Esophagus squamous epithelium (tissue), 5 donors: ENCODE measurements at regions not wholly inside any gene's neighbourhood (a gene's known extent, or its start where the extent isn't known, plus 50 kb on each side); places are given as distances from the start of the nearest gene placed in this dataset.

Experiments used
- DNase-seq: peaks from one replicate; lab custom pipeline; 2025; lab: John Stamatoyannopoulos, UW
- H3K27ac ChIP-seq, 4 donors: fragments of 200-600 bp; sonication (generic); one replicate each; pipeline ENCODE4 v1.5.1; 2016 to 2019; ENCODE audit warnings: mild to moderate bottlenecking in 1 of 4
- H3K27me3 ChIP-seq, 4 donors: fragments of 200-600 bp; sonication (generic); 1 replicate in 3 of 4; 2 replicates in 1 of 4; pipeline versions ENCODE4 v1.5.1 to v1.6.0; 2017 to 2021; ENCODE audit warnings: antibody characterized with exemption in 1 of 4
- H3K36me3 ChIP-seq, 3 donors: fragments of 200-600 bp; sonication (generic); one replicate each; pipeline ENCODE4 v1.5.1; 2016 to 2019
- H3K4me1 ChIP-seq, 3 donors: fragments of 200-600 bp; sonication (generic); one replicate each; pipeline ENCODE4 v1.5.1; 2017 to 2019
- H3K4me3 ChIP-seq, 4 donors: fragments of 200-600 bp; sonication (generic); 1 replicate in 3 of 4; 2 replicates in 1 of 4; pipeline ENCODE4 v1.5.1; 2016 to 2019; ENCODE audit warnings: mild to moderate bottlenecking in 2 of 4, moderate library complexity in 1 of 4
- H3K9me3 ChIP-seq, 3 donors: fragments of 200-600 bp; sonication (generic); one replicate each; pipeline ENCODE4 v1.5.1; 2016 to 2019
- CTCF ChIP-seq, 6 experiments: fragments of 450-650 bp in 4 of 6; fragments of 200-600 bp in 2 of 6; sonication (generic) in 2 of 6; IDR thresholded peaks; one replicate each; pipeline ENCODE4 v1.5.1; 2016 to 2019; ENCODE audit warnings: antibody characterized with exemption in 6 of 6, mild to moderate bottlenecking in 4 of 6, moderate library complexity in 4 of 6
- POLR2A ChIP-seq, 4 donors: fragments of 450-650 bp; IDR thresholded peaks; one replicate each; pipeline ENCODE4 v1.6.1; 2017; ENCODE audit warnings: antibody characterized with exemption in 4 of 4, mild to moderate bottlenecking in 4 of 4, moderate library complexity in 3 of 4
- whole genome bisulfite sequencing, 2 donors: methylation state at CpG; one replicate each; pipeline ENCODE4 v1.1.5; 2018; 5-methylcytosine and 5-hydroxymethylcytosine counted together
- intact Hi-C: fragments of 100-400 bp; cut with DNase I; formaldehyde crosslinking; loops from one replicate; pipeline ENCODE4 v1.15.0; 2022
- donor health status: DM: yes; HTN: yes; CAD: no.

GRCh38 chr11:70601861-70602538 is 203.7 kb downstream of the CTTN start:
- 79 to 93% methylated on average over 6 to 10 of the region's 11 CpGs for WGBS, 2 donors
- TF ChIP-seq POLR2A (IDR thresholded peaks at IDR 0.05) (no peak), CTCF (IDR thresholded peaks at IDR 0.05) (no peak)
- no peaks in the 10 kb centered on the region for H3K36me3 ChIP-seq
- H3K9me3 ChIP-seq = no peaks in the 10 kb centered on the region
- intact Hi-C loops = no loop called here
- no peak for DNase-seq
- H3K4me3 ChIP-seq = no peak overlapping the region
- H3K4me1 ChIP-seq = peaks cover 0 to 5% (median 0%) of the 10 kb centered on the region in 3 donors
- peaks cover 0 to 5% (median 0%) of the 10 kb centered on the region in 4 donors for H3K27me3 ChIP-seq
- no peak overlapping the region for H3K27ac ChIP-seq

GRCh38 chr11:70603114-70603755 is 204.9 kb downstream of the CTTN start:
- peaks cover 0 to under 1% (median 0%) of the 10 kb centered on the region in 3 donors for H3K4me1 ChIP-seq
- DNase-seq = no peak
- intact Hi-C loops = no loop called here
- H3K27ac ChIP-seq = no peak overlapping the region
- WGBS, 2 donors = 70 to 78% methylated on average over 5 to 9 of the region's 10 CpGs
- TF ChIP-seq CTCF (IDR thresholded peaks at IDR 0.05) (no peak), POLR2A (IDR thresholded peaks at IDR 0.05) (no peak)
- H3K9me3 ChIP-seq = no peaks in the 10 kb centered on the region
- H3K4me3 ChIP-seq = no peak overlapping the region
- H3K27me3 ChIP-seq = peaks cover 0 to 5% (median 0%) of the 10 kb centered on the region in 4 donors
- H3K36me3 ChIP-seq = no peaks in the 10 kb centered on the region

- no peaks in the 10 kb centered on the region for H3K4me1 ChIP-seq
- H3K27me3 ChIP-seq = peaks cover 0 to 5% (median 0%) of the 10 kb centered on the region in 4 donors
- TF ChIP-seq CTCF (IDR thresholded peaks at IDR 0.05) (no peak), POLR2A (IDR thresholded peaks at IDR 0.05) (no peak)
- no peak for DNase-seq
- H3K27ac ChIP-seq = no peak overlapping the region
- intact Hi-C loops = no loop called here
- WGBS, 2 donors = 36 to 52% methylated on average over 5 to 7 of the region's 9 CpGs
- H3K9me3 ChIP-seq = no peaks in the 10 kb centered on the region
- no peak overlapping the region for H3K4me3 ChIP-seq
- no peaks in the 10 kb centered on the region for H3K36me3 ChIP-seq
Measured at GRCh38 chr11:70603756-70604211, 205.5 kb downstream of the CTTN start.

DNA sequence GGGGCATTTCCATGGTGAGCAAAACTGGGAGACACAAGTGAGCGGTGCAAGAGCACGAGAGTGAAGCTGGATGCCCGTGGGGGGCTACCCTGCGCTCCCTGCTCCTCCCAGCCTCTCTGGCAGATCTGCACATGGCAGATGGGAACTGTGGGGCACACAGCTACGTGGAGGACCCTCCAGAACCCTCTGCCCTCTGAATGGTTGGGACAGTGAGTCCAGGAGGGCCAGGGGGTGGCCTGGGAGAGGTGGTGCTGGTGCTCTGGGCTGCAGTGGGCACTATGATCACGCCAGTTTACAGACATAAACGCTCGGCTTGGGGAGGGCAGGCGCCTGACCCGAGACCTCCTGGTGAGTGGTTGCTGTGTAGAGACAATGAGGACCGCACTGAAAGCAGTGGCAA is 205.9 kb downstream of the CTTN start:
- Histone ChIP-seq H3K4me1 (no peaks in the 10 kb centered on the region), H3K9me3 (no peaks in the 10 kb centered on the region), H3K4me3 (no peak overlapping the region), H3K27me3 (peaks cover 0 to 9% (median 0%) of the 10 kb centered on the region in 4 donors), H3K36me3 (no peaks in the 10 kb centered on the region), H3K27ac (no peak overlapping the region)
- intact Hi-C loops = no loop called here
- TF ChIP-seq POLR2A (IDR thresholded peaks at IDR 0.05) (no peak), CTCF (IDR thresholded peaks at IDR 0.05) (no peak)
- WGBS, 2 donors = 66 to 69% methylated on average over 4 to 11 of the region's 11 CpGs
- no peak for DNase-seq
